DOHH2 (cell line): ENCODE measurements at regions not wholly inside any gene's neighbourhood (a gene's known extent, or its start where the extent isn't known, plus 50 kb on each side); places are given as distances from the start of the nearest gene placed in this dataset.

Source experiments
- EZH2phosphoT487 ChIP-seq: fragments of 200-600 bp; sonication (generic); IDR thresholded peaks from 2 replicates; pipeline ENCODE4 v1.6.1; 2017; ENCODE audit warnings: borderline replicate concordance, mild to moderate bottlenecking, antibody characterized with exemption, low read length, moderate library complexity, mixed read lengths
- TF ChIP-seq, protein P1 (sequence below): fragments of 200-600 bp; sonication (generic); IDR thresholded peaks from one replicate; pipeline ENCODE4 v1.5.1; 2014; ENCODE audit warnings: antibody characterized with exemption, mild to moderate bottlenecking, low read depth, low read length; ENCODE audit not compliant: poor library complexity, severe bottlenecking

DNA sequence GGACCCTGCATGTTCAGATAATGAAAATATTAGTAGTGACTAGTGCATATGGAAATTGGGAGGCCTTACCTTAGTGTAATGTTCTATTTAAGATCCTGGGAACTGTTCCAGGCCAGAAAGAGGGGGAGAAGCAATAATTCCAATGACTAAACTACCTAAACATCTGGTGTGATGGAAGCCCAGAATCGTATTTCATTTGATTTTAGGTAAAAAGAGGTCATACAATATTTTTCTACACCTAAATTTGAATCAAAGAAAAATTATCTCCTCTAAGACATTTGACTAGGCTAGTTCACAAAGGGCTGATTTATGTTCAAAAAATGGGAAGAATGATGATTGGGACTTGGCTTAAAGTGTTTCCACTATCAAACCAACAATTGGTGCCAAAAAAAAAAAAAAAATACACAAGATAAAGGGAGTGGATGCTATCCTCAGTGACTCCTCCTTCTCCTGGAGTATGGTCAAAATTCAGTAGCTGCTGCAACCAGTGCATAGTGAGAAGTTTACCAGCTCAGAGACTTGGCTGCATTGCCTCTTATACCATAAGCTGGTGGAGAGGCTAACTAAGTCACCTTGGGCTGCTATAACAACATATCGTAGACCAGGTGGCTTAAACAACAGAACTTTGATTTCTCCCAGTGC, 1038.3 kb upstream of the ACVR2A start:
- TF ChIP-seq, protein P1, sequence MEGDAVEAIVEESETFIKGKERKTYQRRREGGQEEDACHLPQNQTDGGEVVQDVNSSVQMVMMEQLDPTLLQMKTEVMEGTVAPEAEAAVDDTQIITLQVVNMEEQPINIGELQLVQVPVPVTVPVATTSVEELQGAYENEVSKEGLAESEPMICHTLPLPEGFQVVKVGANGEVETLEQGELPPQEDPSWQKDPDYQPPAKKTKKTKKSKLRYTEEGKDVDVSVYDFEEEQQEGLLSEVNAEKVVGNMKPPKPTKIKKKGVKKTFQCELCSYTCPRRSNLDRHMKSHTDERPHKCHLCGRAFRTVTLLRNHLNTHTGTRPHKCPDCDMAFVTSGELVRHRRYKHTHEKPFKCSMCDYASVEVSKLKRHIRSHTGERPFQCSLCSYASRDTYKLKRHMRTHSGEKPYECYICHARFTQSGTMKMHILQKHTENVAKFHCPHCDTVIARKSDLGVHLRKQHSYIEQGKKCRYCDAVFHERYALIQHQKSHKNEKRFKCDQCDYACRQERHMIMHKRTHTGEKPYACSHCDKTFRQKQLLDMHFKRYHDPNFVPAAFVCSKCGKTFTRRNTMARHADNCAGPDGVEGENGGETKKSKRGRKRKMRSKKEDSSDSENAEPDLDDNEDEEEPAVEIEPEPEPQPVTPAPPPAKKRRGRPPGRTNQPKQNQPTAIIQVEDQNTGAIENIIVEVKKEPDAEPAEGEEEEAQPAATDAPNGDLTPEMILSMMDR: no peak
- TF ChIP-seq EZH2phosphoT487: no peak
